HG02610 (cell line): ENCODE measurements at regions not wholly inside any gene's neighbourhood (a gene's known extent, or its start where the extent isn't known, plus 50 kb on each side); places are given as distances from the start of the nearest gene placed in this dataset.
"Not testable (repeated sequence)": the region's sequence is repeated elsewhere in the genome, so short reads cannot be mapped to it uniquely, and the experiment has no call there.

ENCODE experiments used
- ATAC-seq: cut with Tn5 transposase; IDR thresholded peaks from one replicate; pipeline ENCODE4 v1.9.1; 2021; ENCODE audit warnings: mild to moderate bottlenecking, moderate library complexity; ENCODE audit not compliant: unreplicated experiment

GRCh38 chr14:23895480-23895879 is 58.1 kb upstream of the DHRS4 start:
- no peak for ATAC-seq

GRCh38 chr14:23896609-23897153 is 56.9 kb upstream of the DHRS4 start:
- no peak for ATAC-seq

- not testable (repeated sequence) for ATAC-seq
Observed at GRCh38 chr14:23897291-23897690, 56.3 kb upstream of the DHRS4 start.

GRCh38 chr14:23898359-23898758 is 55.2 kb upstream of the DHRS4 start:
- not testable (repeated sequence) for ATAC-seq

- no peak for ATAC-seq
Observed at GRCh38 chr14:23899788-23900187, 53.8 kb upstream of the DHRS4 start.

- ATAC-seq: no peak
Observed at GRCh38 chr14:23903442-23903841, 50.1 kb upstream of the DHRS4 start.
